ENCODE measurements at regions not wholly inside any gene's neighbourhood (a gene's known extent, or its start where the extent isn't known, plus 50 kb on each side); places are given as distances from the start of the nearest gene placed in this dataset.

GRCh38 chr2:228408529-228409227, 227.2 kb upstream of the SPHKAP start:
- intact Hi-C loops (cut with DNase I) = no loop called here
- H3K9me3 ChIP-seq = no peaks in the 10 kb centered on the region
- no peaks in the 10 kb centered on the region for H3K36me3 ChIP-seq
- 38% methylated on average over 4 of the region's 4 CpGs for WGBS (ENCODE audit: insufficient coverage, low coverage, low lambda C conversion rate, missing lambda C conversion rate)
- H3K27me3 ChIP-seq = no peaks in the 10 kb centered on the region
- TF ChIP-seq CTCF (IDR thresholded peaks at IDR 0.05) (no peak), POLR2A (IDR thresholded peaks at IDR 0.05) (no peak)
- DNase-seq = no peak
- no peak overlapping the region for H3K27ac ChIP-seq
- H3K4me1 ChIP-seq = no peaks in the 10 kb centered on the region
- ATAC-seq = no peak
- H3K4me3 ChIP-seq = no peak overlapping the region

GRCh38 chr2:228407821-228408220, 226.3 kb upstream of the SPHKAP start:
- ATAC-seq (no peak), DNase-seq (no peak)
- no peaks in the 10 kb centered on the region for H3K36me3 ChIP-seq
- no peak overlapping the region for H3K4me3 ChIP-seq
- no peaks in the 10 kb centered on the region for H3K9me3 ChIP-seq
- H3K27ac ChIP-seq = no peak overlapping the region
- H3K4me1 ChIP-seq = no peaks in the 10 kb centered on the region
- intact Hi-C loops (cut with DNase I) = no loop called here
- no peak for TF ChIP-seq CTCF (IDR thresholded peaks at IDR 0.05)
- no peak for TF ChIP-seq POLR2A (IDR thresholded peaks at IDR 0.05)
- no peaks in the 10 kb centered on the region for H3K27me3 ChIP-seq

- ATAC-seq (peak in 2 of 4 donors; percentile 24), DNase-seq (no peak)
- TF ChIP-seq POLR2A (IDR thresholded peaks at IDR 0.05) = no peak
- TF ChIP-seq CTCF (IDR thresholded peaks at IDR 0.05) = peak in 2 of 4 donors; percentile 9 to 17
- H3K27ac ChIP-seq = no peak overlapping the region
- intact Hi-C loops (cut with DNase I) = no loop called here
- 76% methylated on average over 3 of the region's 3 CpGs for WGBS (ENCODE audit: insufficient coverage, low coverage, low lambda C conversion rate, missing lambda C conversion rate)
- no peaks in the 10 kb centered on the region for H3K36me3 ChIP-seq
- no peaks in the 10 kb centered on the region for H3K9me3 ChIP-seq
- H3K4me3 ChIP-seq = no peak overlapping the region
- H3K27me3 ChIP-seq = no peaks in the 10 kb centered on the region
- H3K4me1 ChIP-seq = no peaks in the 10 kb centered on the region
Observed at GRCh38 chr2:228401065-228401912, 219.8 kb upstream of the SPHKAP start.

- WGBS (ENCODE audit: insufficient coverage, low coverage, low lambda C conversion rate, missing lambda C conversion rate) = 26% methylated on average over 3 of the region's 3 CpGs
- TF ChIP-seq POLR2A (IDR thresholded peaks at IDR 0.05) (no peak), CTCF (IDR thresholded peaks at IDR 0.05) (no peak)
- H3K27me3 ChIP-seq = no peaks in the 10 kb centered on the region
- H3K4me1 ChIP-seq = no peaks in the 10 kb centered on the region
- ATAC-seq (no peak), DNase-seq (no peak)
- intact Hi-C loops (cut with DNase I) = no loop called here
- no peak overlapping the region for H3K27ac ChIP-seq
- H3K36me3 ChIP-seq = no peaks in the 10 kb centered on the region
- H3K4me3 ChIP-seq = no peak overlapping the region
- H3K9me3 ChIP-seq = no peaks in the 10 kb centered on the region
Observed at GRCh38 chr2:228387776-228388175, 206.3 kb upstream of the SPHKAP start.

Measured in right lobe of liver (tissue), 6 donors.